OCI-M2 (cell line): ENCODE measurements at regions not wholly inside any gene's neighbourhood (a gene's known extent, or its start where the extent isn't known, plus 50 kb on each side); places are given as distances from the start of the nearest gene placed in this dataset.

Experiments
- DNase-seq: peaks from one replicate; lab custom pipeline; 2025; ENCODE audit not compliant: unreplicated experiment; lab: John Stamatoyannopoulos, UW

DNA sequence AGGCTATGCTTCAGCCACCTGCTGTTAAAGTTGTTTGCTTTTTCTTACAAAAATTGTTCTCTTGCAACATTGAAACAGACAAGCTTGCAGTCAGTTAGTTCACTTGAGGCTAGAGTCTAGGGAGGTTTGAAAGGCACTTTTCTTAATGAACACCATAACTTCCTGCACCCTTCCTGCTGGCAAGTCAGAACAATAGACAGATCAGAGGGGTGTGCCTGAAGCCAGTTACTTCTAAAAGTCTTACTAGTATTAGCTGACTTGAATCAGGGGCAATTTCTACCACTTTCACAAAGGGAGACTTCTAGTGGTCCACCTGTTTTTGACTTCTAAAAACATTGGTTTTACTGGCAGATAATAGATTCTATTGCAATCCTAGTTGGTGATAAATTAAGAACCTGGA lies 367.4 kb upstream of the CDH20 start:
- DNase-seq = no peak

DNA sequence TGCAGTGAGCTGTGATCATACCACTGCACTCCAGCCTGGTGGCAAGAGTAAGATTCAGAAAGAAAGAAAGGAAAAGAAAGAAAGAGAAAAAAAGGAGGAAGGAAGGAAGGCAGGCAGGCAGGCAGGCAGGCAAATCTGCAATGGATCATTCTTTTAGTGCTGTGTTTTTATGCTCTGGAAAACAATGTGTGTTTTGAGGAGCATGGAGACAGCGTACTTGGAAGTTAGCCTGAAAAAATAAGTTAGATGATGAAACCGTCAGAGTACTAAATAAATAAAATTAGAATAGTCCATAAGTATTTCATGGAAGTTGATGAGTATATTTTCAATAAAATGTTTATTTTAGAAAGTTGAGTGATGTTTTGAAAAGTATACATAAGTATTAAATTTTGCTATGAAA lies 366.4 kb upstream of the CDH20 start:
- no peak for DNase-seq

DNA sequence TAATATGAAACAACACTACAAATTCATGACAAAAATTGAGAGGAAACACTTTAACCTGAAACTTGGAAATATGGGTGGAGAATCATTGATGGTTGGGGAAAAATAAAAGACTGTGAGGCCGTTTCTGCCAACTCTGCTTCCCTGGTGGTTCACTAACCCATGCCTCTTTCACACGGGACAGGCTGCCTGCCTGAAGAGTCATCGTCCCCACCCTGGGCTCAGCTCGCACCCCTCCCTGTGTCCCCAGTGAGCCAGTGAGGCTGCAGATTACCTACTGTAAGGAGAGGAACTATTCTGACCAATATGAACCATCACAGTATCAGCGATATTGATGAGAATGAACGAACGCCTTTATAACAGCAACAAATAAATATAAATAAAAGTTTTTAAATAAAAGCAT lies 357.8 kb upstream of the CDH20 start:
- no peak for DNase-seq

DNA sequence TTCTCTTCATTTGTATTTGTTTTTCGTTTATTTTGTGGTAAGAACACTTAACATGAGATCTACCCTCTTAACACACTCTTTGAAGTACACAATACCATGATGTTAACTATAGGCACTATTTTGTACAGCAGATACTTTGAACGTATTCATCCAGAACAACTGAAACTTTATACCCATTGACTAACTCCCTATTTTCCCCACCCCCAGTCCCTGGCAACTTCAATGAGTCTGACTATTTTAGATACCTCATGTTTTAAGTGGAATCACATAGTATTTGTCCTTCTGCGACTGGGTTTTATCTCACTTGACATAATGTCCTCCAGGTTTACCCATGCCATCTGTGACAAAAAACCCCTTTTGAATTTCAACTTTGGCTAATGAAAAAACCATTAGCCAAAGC lies 356.3 kb upstream of the CDH20 start:
- no peak for DNase-seq

DNA sequence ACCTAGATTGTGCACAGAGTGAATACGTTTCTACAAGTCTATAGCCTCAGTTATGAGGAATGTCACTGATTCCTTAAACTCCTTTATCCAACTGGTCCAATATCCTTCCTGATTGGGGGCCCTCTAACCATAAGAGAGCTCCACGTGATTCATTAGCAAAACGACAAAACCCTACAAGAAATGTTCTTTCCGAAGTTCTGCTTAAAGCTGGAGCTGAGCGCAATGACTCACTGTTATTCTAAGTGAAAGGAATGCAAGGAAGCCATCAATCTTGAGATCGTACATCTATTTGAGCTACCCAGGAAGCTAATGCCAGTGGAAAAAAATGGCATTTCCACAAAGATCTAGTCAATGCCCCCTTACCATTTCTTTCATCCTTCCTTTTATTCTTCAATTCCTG lies 354.9 kb upstream of the CDH20 start:
- no peak for DNase-seq

DNA sequence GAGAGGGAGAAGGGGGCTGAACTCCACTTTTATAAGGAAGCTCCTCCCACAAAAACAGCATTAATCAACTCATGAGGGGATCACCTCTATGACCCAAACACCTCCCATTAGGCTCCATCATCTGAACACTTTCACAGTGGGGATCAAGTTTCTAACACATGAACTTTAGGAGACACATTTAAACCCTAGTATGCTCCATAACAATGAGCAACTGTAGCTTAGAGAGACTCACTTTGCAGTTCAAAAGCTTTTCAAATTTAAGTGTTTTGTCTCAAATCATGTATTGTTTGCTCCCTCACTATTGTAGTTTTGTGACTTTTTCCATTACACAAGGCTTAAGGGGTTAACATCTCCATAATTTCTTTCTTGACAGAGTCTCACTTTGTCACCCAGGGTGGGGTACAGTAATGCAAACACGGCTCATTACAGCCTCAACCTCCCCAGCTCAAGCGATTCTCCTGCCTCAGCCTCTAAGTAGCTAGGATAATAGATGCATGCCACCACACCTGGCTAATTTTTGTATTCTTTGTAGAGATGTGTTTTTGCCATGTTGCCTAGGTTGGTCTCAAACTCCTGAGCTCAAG lies 352.7 kb upstream of the CDH20 start:
- no peak for DNase-seq

DNA sequence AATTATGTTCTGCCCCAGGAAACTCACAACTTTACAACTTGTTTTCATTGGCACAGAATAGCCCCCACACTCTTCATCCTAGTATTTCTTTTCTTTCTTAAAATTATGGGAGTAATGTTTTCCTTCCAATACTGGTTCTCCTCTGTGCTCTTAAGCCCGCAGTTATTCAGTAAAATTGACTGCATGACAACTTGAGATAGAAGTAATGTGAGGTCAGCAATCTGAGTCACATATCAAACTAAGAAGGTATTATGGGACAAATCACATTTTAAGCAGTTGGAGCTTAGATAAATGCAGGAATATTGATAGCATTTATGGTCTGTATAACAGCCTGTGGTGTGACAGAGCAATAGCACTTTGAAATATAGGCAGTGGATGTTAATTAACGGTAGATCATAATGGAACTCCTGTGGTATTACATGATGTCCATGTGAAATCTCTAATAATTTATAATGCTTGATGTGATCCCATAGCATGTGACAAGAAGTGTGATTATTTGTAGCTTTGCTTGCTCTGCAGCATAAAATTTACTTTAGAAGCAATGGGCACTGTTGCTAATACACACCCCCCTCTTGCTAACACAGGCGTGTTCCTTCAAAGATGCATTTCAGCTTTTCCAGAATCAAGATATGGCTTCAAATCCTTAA lies 351.4 kb upstream of the CDH20 start:
- no peak for DNase-seq

DNA sequence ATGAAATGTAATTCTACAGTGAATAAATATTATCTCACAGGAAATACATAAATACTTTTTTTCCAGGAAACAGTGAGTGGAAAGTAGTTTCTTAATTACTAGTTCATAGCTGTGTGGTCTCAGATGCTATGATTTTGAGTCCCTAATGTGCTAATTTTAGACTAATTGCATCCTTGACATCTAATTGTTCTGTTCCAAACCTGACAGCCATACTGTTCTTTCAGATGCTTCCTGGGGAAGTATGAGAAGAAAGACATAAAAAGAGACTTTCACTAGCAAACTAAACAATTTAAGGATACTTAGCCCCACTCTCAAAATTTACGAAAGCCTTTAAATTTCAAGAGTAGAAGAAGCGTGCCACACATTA lies 350.9 kb upstream of the CDH20 start:
- DNase-seq = no peak

DNA sequence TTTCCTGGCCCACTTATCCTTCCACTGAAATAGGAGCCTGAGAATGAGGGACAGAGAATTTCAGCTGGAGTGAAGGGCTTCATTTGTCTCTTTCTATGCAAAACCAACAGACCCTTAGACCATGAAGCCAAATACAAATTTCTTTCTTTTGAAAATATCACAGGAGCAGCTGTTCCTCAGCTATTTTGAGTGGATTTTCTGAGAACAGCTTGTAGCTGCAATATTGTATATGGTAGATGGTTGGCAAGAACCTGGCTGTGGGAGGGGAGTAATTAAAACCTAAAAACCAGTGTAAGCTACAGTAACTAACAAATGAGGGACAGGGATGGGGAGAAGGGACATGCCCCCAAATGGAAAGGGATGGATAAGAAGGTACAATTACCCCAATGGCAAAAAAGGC lies 350.3 kb upstream of the CDH20 start:
- DNase-seq = no peak

DNA sequence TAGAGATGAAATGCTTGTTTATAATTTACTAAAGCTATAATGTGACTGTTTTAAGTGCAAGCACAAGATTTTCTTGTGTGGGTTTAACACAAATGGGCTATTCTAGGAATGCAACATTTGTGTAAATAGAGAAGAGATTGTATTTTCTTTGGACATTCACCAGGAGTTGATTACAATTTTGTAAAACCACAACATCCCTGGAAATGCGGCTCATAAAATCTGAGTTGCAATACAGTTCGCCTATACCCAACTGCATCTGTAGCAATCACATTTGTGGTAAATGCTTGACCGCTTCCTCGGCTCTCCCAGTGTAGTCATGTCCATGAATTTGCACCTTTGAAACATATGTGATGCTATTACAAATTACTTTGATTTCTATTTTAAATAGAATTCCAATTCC lies 348.7 kb upstream of the CDH20 start:
- DNase-seq = no peak

DNA sequence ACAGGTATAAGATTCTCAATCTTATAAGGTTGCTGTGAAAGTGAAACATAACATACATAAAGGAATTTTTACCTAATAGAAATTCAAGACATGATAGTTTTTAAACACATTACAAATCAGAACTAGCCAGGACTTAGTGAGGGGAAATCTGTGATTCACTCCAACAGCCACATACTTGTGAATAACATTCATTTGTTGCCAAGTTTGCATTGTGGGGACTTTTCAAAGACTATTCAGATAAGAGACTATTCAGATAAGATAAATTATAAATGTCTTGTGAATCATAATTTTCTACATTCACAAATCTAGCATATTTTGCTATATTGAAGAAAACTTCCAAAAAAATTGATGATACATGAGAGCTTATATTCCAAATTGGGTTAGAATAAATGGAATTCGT lies 345.3 kb upstream of the CDH20 start:
- no peak for DNase-seq

DNA sequence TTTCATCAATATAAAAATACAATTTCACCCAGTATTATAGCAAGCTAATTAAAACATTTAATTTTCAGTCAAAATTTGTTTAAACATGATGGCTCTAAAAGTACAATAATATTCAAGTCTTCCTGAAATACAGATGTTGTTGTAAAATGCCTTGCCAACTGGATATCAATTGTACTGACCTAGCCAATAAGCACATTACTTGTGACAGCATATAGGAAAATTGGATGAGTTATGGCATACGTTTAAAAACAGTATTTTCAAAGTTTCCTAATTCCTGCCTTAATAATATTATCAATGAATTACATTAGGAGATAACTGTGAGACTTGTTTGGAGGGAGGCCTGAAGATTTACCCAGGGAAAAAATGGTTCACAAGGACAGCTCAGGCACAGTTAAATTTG lies 336.9 kb upstream of the CDH20 start:
- DNase-seq = no peak

DNA sequence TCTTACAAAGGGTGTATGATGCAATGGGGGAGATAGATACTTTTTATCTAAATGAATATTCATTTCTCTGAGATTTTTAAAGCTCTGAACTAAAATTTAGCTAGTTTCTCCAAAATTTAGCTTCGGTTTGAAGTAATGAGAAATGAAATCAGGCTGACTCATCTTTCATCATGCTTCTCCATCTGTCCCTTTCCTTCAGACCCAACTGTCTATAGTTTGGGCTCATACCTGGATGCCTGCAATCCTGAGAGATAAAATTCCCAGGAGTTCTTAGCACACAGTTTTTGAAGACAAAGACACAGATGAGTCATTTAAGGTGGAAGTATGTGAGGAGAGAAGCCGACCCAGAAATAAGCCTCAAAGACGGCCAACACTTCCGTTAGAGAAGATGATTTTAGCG lies 336.4 kb upstream of the CDH20 start:
- DNase-seq = no peak

DNA sequence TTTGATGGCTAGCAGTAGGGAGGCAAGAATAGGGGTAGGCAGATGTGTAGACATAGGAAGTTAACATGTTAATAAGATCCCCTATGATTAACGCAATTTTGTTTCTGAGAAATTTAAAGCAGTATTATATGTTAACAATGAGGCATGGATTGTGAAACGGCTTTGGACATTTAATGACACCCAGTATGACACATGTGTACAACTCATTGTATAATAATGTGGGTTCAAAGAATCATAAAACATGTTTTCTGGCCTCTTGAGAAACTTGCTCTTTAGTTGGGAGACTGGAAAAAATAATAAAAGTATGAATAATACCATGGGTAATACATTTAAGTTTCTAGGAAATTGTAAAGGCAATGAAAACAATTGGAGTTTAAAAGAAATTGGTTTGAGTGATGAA lies 332.1 kb upstream of the CDH20 start:
- no peak for DNase-seq

DNA sequence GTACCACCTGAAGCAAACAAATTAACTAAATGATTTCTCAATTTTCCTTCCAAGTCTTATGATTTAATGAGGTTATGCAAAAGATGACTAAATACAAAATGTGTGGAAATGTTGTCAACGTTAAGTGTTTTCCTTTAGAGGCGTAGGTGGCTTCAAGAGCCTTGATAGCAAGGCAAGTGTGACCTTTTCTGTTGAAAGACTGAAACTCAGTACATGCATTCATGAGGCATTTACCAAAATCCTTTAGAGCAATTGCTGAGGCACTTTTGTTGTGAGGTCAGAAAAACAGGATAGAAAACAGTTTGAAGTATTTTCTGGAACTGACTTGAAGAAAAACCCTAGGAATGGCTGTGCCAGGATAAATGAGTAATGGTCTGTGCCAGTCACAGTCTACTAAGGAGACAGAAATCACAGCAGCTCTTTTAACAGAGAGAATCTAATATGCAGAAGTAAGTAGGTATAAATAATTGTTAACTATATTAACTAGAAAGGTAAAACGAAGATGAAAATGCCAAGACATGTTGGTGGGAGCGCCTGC lies 326.5 kb upstream of the CDH20 start:
- DNase-seq = no peak

DNA sequence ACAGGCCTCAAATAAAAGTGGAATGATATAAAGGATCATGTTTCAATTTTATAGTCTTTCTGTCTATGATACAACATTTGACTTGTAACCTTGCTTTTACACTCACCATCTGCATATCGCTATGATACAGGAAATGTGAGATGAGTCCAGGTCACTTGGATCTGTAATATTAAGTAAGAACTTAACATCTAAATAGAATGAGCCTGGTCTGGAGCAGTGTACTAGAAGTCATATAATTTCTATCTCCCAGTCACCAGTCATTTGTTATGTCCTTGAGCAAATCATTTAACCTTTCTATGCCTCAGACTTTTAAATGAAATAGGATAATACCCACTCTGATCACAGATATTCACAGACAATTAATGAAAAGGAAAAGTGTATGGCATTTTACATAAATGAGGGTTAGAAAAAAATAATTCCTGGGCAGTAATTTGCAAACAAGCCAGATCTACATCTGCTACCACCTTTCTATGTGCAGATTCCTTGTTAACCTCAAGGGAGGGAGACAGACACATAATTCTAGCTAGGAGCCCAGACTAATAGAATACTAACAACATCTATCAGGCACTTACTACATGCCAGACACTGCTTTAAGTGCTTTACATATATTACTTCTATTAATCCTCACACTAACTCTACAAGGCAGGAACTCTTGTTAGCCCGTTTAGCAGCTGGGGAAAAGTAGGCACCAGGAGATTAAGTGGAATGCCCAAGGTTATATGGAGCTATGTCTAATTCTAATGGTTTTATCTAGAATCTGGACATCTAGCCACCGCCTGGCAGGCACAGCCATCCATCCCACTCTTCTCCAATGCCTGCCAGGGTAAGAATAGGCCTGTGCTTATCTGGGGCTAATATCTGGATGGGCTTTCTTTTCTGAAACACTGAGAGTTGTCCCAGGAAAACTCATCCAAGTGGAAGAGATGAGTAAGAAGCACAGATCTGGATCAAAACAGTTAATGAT lies 313.6 kb upstream of the CDH20 start:
- no peak for DNase-seq

DNA sequence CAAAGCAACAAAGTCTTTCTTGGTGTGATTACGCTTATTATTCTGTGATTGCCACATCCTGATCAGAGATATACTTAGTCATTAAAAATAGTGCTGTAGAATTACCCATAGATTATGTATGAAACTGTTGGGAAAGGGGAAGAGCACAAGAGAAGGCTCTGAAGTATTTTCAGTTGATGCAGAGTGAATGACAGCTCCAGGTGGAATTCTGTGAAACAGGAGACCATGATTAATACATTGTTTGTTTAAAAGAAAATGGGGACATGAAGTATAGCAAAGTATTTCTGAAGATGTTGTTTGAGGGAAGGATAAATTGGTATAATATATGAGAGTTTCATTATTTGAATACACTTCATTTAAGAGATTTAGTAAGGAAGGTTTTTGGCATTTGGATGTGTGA lies 307.6 kb upstream of the CDH20 start:
- no peak for DNase-seq

DNA sequence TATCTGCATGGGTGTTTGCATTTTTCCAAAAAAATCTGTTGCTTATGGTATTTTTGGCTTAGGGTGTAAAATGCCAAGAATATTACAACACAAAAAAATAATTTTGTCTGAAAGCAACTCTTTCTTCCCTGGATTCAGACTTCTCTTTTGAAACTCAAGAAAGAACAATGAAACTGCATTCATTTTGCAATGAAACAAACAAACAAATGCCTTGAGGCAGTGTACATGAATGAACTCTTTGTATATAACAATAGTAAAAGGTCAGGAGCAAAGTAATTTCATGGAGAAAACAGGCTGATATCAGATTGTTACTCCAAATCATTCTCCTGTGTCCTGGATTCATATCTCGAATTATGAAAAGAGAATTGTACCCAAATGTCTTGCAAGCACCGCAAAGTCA lies 301.6 kb upstream of the CDH20 start:
- no peak for DNase-seq

DNA sequence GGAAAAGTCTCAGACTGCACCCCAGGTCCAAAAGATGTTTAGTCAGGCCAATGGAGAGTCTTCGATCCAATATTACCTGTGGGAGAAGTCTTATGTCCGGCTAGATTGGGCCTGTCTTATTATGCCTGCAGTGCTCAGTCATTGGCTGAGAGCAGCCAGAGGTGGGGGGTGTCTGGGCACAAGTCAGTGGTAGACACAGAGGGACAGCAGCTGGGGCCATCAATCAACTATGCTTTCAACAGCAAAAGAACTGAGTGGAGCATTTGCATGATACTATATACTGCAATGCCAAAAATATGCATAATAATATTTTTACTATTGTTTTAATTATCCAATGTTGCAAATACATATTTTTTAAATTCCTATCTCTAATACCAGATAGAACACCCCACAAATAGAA lies 298.6 kb upstream of the CDH20 start:
- DNase-seq = no peak

DNA sequence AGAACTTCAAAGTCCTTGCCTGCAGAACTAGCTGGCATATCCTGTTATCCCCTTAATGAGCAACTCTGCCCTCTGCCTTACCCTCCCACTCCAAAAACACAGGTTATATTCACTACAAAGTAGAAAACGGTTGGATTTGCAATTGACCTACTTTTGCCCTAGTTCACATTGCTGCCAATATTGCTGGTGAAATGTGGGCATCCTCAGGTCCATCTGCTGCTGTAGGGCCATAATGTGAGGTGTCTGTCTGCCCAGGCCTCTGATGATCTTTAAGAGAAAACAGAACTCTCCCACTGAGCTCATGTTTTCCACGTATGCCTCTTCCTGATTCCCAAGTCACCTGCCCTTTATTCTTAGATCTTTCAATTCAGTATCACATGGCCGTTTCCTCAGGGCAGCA lies 294.0 kb upstream of the CDH20 start:
- DNase-seq = no peak

DNA sequence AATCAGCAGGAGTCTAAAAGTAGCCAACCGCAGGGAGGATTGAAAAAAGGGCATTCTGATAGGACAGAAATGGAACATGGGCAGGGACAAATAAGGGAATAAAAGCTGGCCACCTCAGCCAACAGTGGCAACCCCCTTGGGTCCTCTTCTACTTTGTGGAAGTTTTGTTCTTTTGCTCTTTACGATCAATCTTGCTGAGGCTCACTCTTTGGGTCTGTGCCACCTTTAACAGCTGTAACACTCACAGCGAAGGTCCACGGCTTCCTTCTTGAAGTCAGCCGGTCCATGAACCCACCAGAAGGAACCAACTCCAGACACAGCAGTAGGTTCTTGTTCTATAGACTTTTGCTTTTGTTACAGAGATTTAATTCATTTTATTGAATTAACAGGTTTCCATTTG lies 285.4 kb upstream of the CDH20 start:
- no peak for DNase-seq

DNA sequence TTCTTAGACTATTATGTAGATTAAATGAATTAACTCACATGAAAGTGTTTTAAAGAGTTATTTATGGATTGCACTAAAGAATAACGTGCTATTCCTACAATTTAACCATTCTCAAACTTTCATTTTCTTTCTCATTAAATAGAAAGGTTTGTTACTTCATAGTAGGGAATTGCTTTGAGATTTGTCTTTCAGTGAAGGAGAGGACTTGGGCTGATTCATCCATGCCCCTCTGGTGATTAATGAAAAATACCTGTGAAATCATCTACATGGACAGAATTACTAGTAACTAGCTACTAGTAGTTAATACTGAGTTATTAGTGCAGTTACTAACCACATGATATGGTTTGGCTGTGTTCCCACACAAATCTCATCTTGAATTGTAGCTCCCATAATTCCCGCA lies 275.8 kb upstream of the CDH20 start:
- DNase-seq = no peak
